GM18505 (cell line): ENCODE measurements at regions not wholly inside any gene's neighbourhood (a gene's known extent, or its start where the extent isn't known, plus 50 kb on each side); places are given as distances from the start of the nearest gene placed in this dataset.
"Not testable (repeated sequence)": the region's sequence is repeated elsewhere in the genome, so short reads cannot be mapped to it uniquely, and the experiment has no call there.

ENCODE experiments used
- ATAC-seq: cut with Tn5 transposase; IDR thresholded peaks from one replicate; pipeline ENCODE4 v1.9.1; 2021; ENCODE audit not compliant: unreplicated experiment
- POLR2A ChIP-seq: IDR thresholded peaks from 4 replicates; pipeline ENCODE4 v1.6.1; 2011; ENCODE audit warnings: borderline replicate concordance; ENCODE audit not compliant: insufficient read depth, insufficient read length; ENCODE audit errors: extremely low read depth

DNA sequence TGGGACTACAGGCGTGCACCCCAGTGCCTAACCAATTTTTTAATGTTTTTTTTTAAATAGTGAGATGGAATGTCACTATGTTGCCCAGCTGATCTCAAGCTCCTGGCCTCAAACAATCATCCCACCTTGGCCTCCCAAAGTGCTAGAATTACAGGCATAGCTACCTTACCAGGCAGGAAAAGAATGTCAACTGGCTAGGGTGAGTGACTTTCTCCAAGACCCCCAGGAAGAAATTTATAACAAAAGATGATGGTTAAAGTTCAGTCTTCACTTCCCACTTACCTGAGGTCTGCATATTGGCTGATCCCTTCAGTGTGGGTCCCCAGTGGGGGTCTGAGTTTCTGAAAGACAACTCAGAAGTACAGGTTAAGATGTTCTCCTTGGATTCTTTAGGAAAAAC, 893.0 kb downstream of the UQCRFS1 start:
- ATAC-seq = no peak
- TF ChIP-seq POLR2A = no peak

DNA sequence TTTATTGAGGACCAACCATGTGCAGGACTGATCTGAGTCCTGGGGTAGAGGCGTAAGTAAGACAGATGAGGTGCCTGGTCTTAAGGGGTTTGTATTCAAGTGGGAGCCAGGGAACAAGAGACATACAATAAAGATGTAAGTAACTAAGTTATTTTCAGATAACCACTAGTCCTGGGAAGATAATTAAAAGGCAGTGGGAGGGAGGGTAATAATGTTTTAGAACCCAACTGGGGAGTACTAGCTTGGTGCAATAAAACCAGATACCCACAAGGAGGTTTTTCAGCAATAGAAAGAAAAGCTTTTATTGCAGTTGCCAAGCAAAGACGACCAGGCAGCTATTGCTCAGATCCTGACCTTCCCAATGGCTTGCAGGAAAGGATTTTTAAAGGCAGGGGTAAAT, 893.7 kb downstream of the UQCRFS1 start:
- TF ChIP-seq POLR2A = no peak
- ATAC-seq = no peak

DNA sequence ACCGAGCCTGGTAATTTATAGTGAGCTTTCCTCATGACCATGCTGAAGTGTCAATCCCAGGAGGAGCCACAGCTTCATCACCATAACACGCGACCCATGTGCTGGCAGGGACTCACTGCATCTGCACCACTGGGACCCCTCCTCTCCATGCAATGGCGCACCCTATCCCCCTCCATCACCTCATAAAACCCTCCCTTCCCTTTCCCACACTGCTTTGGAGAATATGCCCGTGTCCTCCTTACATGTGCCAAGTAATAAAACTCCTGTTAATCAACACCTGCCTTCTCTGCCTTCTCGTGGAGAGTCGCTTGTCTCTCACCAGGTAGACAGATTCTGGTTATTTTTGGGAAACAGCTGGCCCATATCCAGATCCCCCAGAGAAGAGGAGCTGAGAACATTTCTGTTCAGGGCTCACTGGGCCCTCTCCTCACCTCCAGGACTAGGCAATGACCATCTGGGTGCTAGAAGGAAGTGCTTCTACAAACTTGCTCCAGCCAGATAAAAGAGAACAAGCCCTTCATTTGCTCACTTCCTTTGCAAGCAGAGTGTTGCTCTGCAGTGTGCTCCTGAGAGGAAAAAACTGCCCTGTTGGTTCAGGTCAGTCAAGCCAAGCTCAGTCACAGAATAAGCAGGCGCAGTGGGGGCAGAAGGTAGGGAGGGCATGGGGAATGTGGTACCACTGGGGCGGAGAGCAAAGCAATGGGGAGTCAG, 894.3 kb downstream of the UQCRFS1 start:
- TF ChIP-seq POLR2A = no peak
- ATAC-seq = no peak

- no peak for ATAC-seq
Measured at GRCh38 chr19:28316464-28316863, 896.5 kb downstream of the UQCRFS1 start.

DNA sequence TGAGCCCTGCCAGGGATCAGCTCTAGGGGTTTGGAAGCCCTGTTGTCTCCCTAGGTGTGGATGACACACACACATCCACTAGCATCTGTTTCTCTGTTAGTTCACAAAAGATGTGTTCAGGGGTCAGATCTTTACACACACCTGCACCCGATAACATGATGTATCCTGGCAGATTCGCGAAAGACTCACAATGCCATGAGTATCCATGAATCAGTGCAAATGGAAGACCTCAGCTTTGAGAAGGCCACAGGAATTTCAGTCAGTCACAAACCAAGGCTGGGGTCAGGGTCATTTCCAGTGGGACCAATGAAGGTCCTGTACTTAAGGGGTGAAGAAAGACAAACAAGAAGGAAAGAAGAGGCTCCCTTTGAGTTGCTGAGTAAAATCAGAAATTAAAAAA, 898.2 kb downstream of the UQCRFS1 start:
- no peak for ATAC-seq
- no peak for TF ChIP-seq POLR2A

More at GRCh38 chr19:28316464-28316863, 896.5 kb downstream of the UQCRFS1 start:
- no peak for TF ChIP-seq POLR2A

DNA sequence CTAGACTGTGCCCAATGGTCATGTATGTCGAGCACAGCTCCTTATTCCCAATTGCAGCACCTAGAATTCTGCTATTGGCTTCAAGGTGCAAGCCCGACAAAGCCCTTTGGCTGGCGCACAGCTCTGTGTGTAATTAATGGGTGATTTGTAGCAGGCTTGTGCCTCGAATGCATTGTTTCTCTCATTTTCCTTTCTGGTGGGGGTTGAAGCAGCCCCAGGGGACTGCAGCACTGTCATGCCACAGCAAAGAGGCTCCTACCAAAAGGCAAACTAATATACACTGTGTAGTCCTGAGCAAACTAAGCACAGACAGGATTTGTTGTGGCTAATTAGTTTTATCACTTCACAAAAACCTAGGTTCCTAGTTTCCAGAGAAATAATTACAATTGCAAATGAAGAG, 898.7 kb downstream of the UQCRFS1 start:
- ATAC-seq = no peak
- no peak for TF ChIP-seq POLR2A

GRCh38 chr19:28313633-28314032, 899.3 kb downstream of the UQCRFS1 start:
- no peak for TF ChIP-seq POLR2A
- ATAC-seq = no peak

DNA sequence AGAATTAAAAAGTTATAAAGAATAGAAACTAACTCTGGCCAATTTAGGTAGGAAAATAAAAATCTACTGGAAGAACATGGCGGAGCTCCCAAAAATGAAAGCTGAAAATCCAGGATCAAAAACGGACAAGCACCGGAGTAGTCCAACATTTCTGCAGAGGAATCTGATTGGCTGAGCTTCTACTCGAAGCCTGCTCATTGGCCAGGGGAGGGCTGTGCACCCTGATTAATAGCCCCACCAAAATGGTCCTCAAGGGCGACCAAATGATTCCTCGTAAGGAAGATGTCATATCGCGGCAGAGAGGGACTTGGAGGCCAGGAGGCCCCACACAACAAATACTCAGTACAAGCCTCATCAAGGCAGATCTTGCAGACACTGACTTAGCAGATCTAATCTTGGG, 900.7 kb downstream of the UQCRFS1 start:
- TF ChIP-seq POLR2A = no peak
- ATAC-seq = no peak

- ATAC-seq = not testable (repeated sequence)
Measured at GRCh38 chr19:28310829-28311228, 902.1 kb downstream of the UQCRFS1 start.

- no peak for ATAC-seq
Measured at GRCh38 chr19:28309070-28309469, 903.9 kb downstream of the UQCRFS1 start.

DNA sequence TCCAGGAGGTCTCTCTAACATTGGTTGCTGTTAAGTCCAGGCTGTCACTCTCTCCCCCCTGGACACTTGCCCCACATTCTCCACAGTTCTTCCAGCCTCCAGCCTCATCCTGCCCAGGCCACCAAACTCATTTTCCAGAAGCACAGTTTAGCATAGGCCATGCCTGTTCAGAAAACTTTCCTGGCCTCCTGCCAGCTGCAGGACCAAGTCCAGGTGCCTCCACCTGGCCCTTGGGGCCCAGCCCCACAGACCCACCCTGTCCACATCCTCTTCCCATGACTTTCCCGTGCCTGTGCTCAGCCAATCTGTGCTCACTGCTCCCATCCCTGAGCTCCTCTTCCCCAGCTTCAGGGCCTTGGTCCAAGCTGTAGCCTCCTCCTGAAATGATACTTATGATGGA, 905.0 kb downstream of the UQCRFS1 start:
- ATAC-seq = no peak
- no peak for TF ChIP-seq POLR2A

More at GRCh38 chr19:28309070-28309469, 903.9 kb downstream of the UQCRFS1 start:
- no peak for TF ChIP-seq POLR2A

DNA sequence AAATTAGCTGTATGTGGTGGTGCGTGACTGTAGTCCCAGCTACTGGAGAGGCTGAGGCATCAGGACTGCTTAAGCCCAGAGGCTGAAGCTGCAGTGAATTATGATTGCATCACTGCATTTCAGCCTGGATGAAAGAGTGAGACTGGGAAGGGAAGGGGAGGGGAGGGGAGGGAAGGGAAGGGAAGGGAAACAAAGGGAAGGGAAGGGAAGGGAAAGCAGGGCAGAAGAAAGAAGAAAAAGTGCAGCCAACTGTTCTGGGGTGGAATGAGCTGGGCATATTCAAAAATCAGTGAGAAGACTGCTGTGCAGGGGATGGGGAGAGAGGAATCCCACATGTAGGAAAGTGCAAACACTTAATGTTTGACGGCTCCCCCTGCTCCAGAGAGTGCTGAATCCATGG, 905.5 kb downstream of the UQCRFS1 start:
- no peak for TF ChIP-seq POLR2A
- no peak for ATAC-seq

DNA sequence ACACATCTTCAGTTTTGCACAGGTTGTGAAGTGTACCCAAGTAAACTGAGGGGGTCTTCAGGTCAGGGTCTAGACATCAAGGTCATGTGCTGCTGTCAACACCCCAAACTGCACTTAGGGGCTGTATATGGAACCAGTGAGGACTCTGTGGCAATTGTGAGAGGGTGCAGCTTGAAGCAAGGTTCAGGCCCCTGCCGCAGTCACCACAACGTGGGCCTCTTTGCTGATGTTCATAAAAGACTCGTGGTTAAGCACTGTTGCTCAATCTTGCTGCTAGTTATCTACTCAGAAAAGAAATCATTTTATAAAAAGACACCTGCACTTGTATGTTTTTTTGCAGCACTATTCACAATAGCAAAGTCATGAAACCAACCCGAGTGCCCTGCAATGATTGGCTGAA, 907.4 kb downstream of the UQCRFS1 start:
- no peak for TF ChIP-seq POLR2A
- no peak for ATAC-seq

- TF ChIP-seq POLR2A = no peak
- no peak for ATAC-seq
Measured at GRCh38 chr19:28303502-28303901, 909.4 kb downstream of the UQCRFS1 start.

DNA sequence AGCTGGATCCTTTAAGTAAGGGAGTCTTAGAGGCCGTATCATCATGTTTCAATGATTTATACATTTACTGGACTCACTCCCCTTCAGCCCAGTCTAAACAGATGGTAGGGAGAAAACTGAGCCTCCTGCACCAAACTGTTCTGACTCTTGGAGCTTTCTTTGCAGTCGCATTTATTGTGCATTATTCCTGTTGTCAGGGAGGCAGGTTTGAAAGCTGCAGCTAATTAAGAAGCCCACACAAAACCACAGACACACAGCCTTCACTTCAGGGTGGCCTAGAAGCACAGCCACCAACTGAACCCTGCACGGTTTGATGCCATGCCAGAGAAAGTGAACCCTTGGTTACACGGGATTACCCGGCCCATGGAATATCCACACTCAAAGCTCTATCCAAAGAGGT, 911.0 kb downstream of the UQCRFS1 start:
- TF ChIP-seq POLR2A = no peak
- ATAC-seq = no peak

GRCh38 chr19:28301463-28301862, 911.5 kb downstream of the UQCRFS1 start:
- TF ChIP-seq POLR2A = no peak
- ATAC-seq = no peak

- no peak for TF ChIP-seq POLR2A
- ATAC-seq = no peak
Measured at GRCh38 chr19:28299649-28300048, 913.3 kb downstream of the UQCRFS1 start.
